ENCODE measurements at regions not wholly inside any gene's neighbourhood (a gene's known extent, or its start where the extent isn't known, plus 50 kb on each side); places are given as distances from the start of the nearest gene placed in this dataset.
"Not testable (repeated sequence)": the region's sequence is repeated elsewhere in the genome, so short reads cannot be mapped to it uniquely, and the experiment has no call there.

DNA sequence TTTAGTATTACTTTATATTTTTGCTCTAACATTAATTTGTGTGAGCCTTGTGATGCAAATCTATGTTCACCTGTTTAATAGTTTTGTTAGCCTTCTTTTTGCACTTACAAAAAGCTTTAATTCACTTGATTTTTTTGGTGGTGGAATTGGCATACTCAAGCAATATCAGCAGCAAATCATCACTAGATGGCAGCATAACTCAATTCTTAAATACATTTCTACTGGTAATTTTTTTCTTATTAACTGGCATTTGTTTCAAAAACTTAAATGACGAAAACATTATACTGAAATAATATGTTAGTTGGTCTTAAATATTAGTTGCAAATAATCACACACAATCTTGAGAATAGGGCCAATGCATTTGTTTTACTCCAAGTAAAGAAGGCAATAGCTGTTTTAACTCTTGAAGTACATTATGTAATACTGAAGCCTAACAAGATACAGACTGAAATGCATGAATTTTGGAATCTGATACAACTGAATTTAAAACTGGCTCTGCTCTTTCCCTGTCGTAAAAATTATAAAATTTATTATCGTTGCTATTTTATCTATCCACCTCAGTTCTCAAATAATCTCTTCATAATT, 151.5 kb downstream of the ATXN7L3B start:
- DNase-seq, result peak; percentile 46 to 78

GRCh38 chr12:74689929-74690328, 152.3 kb downstream of the ATXN7L3B start:
- no peak for DNase-seq

DNA sequence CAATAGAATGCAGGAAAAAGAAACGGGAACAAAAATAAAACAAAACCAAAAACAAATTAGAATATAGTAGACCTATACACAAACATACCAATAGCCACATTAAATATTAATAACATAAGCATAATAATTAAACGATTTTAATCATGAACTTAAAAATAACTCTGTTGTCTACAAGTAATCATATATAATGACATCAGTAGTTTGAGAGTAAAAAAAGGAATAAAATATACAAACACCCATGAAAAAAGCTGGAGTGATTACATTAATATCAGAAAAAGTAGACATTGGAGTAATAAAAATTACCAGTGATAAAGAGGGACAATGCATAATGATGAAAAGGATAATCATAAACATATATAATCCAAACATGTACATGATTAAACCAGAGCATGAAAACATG, 181.8 kb downstream of the ATXN7L3B start:
- no peak for DNase-seq

GRCh38 chr12:74722709-74723108, 185.1 kb downstream of the ATXN7L3B start:
- DNase-seq, result no peak

GRCh38 chr12:74725154-74725553, 187.5 kb downstream of the ATXN7L3B start:
- no peak for DNase-seq

DNA sequence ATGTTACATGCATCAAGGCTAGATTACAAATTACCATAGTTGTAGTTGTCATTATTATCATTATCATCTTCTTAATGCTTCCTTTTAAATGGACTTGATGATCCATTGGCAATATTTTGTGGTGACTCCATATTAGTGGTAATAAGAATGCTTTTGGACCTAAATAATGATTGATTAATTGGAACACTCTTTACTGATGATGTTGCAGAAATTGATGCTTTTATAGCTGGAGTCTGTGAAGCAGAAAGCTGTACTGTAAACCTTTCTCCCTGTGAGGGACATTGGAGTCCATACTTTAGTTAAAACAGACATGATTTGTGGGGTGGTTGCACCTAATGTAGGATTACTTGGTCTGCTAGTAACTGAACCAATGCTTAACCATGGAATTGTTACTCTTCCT, 190.4 kb downstream of the ATXN7L3B start:
- no peak for DNase-seq

DNA sequence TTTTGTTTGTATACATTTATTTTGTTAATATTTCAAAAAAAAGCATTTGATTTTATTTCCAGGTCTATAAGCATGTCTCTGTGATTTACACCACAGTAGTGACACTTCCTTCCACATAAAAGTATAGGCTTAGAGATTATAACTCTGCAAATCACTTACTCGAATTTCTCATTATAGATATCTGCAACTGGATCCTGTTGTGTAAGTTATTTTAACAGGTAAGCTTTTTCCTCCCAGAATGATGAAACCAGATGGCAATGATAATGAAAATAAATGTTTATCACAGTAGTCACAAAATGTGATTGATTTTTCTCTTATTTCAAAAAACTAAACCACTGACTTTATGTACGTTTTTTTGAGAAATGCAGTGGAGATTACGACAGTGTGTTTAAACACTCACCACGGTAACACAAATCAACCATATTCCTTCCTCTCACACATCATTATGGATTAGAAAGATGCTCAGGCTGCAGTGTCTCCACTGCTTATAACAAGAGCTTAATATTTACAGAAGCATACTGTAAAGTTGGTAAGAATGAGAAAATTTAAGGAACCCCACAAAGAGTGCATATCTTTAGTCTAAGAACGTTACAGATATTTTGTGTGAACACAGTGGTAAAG, 194.6 kb downstream of the ATXN7L3B start:
- DNase-seq, result no peak

GRCh38 chr12:74732826-74733225, 195.2 kb downstream of the ATXN7L3B start:
- no peak for DNase-seq

GRCh38 chr12:74741112-74741511, 203.5 kb downstream of the ATXN7L3B start:
- DNase-seq, result no peak

DNA sequence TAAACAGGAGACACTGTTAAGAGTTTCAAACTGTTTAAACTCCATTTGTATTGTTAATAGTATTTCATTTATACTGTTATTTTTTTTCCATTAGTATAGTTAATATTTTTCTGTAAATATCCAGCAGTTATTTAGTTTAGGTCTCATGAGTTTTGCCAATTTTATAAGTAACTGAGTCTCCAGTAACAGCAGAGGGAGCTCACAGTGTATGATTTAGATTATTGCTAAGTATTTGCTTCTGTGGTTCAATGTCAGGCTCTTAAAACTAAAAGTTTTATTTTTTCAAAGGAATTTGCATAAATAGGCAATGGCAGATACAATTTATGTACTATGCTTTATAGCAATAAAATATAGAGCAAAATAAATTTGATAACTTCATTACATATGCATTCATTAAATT, 209.7 kb downstream of the ATXN7L3B start:
- peak; percentile 32 to 36 for DNase-seq

DNA sequence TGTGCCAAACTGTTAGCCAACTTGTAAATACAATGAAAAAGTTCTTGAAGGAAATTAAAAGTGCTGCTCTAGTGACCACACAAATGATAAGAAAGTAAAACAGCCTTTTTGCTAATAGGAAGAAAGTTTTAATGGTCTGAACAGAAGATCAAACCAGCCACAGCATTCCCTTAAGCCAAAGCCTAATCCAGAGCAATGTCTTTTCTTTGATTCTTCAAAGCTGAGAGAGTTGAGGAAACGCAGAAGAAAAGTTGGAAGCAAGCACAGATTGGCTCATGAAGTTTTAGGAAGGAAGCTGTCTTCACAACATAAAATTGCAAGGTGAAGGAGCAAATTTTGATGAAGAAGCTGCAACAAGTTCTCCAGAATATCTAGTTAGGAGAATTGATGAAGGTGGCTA, 213.8 kb downstream of the ATXN7L3B start:
- no peak for DNase-seq

DNA sequence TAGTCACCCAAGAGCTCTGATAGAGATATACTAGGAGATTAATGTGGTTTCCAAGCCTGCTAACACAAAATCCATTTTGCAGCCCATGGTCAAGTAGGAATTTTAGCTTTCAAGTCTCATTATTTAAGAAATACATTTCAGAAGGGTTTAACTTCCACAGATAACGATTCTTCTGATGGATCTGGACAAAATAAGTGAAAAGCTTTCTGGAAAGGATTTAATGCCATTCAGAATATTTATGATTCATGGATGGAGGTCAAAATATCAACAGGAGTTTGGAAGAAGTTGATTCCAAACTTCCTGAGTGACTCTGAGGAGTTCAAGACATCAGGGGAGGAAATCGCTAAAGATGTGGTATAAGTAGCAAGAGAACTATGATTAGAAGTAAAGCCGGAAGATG, 214.6 kb downstream of the ATXN7L3B start:
- DNase-seq, result no peak

- no peak for DNase-seq
Measured at GRCh38 chr12:74770552-74770951, 232.9 kb downstream of the ATXN7L3B start.

DNA sequence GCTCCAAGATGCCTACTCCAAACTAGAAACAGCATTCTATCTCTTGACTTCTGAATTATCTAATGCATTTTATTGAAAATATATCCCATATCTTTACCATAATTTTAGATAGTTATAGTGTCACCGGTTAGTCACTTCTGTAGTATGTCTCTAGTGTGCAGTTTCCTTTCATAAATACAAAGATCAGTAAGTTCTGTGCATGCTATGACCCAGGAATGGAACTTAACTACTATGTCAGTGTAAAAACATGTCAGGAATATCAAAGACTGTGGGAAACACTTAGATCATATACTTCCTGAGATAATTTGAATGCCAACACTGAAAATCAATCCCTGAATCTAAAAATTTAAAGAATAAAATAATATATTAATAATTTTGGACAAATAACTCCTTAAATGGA, 237.6 kb downstream of the ATXN7L3B start:
- DNase-seq, result no peak

GRCh38 chr12:74776378-74776777, 238.7 kb downstream of the ATXN7L3B start:
- DNase-seq, result no peak

- no peak for DNase-seq
Measured at GRCh38 chr12:74780182-74780849, 242.7 kb downstream of the ATXN7L3B start.

DNA sequence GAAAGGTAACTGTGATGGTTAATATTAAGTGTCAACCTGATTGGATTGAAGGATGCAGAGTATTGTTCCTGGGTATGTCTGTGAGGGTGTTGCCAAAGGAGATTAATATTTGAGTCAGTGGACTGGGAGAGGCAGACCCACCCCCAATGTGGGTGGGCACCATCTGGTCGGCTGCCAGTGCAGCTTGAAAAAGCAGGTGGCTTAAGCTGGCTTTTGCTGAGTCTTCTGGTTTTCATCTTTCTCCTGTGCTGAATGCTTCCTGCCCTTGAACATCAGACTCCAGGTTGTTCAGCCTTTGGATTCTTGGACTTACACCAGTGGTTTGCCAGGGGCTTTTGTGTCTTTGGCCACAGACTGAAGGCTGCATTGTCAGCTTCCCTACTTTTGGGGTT, 243.2 kb downstream of the ATXN7L3B start:
- not testable (repeated sequence) for DNase-seq

- DNase-seq, result no peak
Measured at GRCh38 chr12:74781991-74782485, 244.4 kb downstream of the ATXN7L3B start.

- DNase-seq, result no peak
Measured at GRCh38 chr12:74790931-74791330, 253.3 kb downstream of the ATXN7L3B start.

DNA sequence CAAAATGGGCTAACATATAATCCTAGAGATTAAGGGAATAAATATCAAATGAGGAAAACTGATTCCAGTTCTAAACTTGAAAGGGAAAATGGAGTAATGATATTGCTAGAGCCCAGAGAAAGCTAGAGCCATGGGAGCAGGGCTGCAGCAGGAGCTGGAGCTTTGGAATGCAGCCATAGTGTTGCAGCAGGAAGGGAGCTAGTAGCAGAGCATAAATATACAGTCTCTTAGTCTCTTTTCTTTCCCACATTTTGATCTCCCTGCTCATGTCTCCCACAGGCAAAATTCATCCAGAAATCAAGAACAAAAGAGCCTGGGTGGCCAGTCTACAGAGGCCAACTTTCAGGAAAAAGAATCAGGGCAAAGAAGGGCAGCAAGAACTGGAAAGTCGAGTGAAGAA, 253.7 kb downstream of the ATXN7L3B start:
- no peak for DNase-seq

- DNase-seq, result no peak
Measured at GRCh38 chr12:74794522-74794921, 256.9 kb downstream of the ATXN7L3B start.

- DNase-seq, result peak in 1 of 2 experiments; percentile 24
Measured at GRCh38 chr12:74801625-74802024, 264.0 kb downstream of the ATXN7L3B start.

GRCh38 chr12:74816398-74817175, 279.0 kb downstream of the ATXN7L3B start:
- DNase-seq, result no peak

- no peak for DNase-seq
Measured at GRCh38 chr12:74817499-74817898, 279.9 kb downstream of the ATXN7L3B start.

Measured in Kasumi-1 (cell line).